HEK293T (cell line): ENCODE measurements at regions not wholly inside any gene's neighbourhood (a gene's known extent, or its start where the extent isn't known, plus 50 kb on each side); places are given as distances from the start of the nearest gene placed in this dataset.

ENCODE experiments used
- FOXM1 ChIP-seq: fragments of 450-650 bp; IDR thresholded peaks from 2 replicates; pipeline ENCODE4 v1.6.1; 2017; ENCODE audit warnings: mild to moderate bottlenecking, borderline replicate concordance
- L3MBTL2 ChIP-seq: fragments of 450-650 bp; conservative IDR thresholded peaks from 2 replicates; pipeline ENCODE4 v1.6.1; 2016; ENCODE audit warnings: mild to moderate bottlenecking
- NFRKB ChIP-seq: fragments of 450-650 bp; IDR thresholded peaks from 2 replicates; pipeline ENCODE4 v1.6.1; 2016; ENCODE audit warnings: mild to moderate bottlenecking, moderate library complexity

DNA sequence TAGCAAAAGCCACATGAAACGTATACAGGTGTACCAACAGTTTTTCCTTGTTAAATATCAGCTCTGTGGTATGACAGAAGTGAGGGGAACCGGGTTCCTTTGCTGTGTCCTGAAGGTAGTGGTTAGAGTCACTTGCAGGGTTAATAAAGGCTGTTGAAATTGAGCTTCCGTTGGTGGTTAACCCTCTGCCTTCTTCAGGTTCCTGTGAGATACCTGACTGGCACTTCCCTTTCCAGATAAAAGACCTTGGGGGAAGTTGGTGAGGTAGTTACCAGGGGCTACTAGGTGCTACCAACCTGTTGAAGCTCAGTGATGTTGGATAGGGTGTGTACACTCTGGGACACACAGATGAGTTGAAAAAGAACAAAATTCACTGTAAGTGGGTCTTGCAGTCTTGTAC is 384.1 kb downstream of the GATA3 start:
- TF ChIP-seq FOXM1, result no peak
- TF ChIP-seq L3MBTL2, result no peak
- no peak for TF ChIP-seq NFRKB
